ENCODE measurements at regions not wholly inside any gene's neighbourhood (a gene's known extent, or its start where the extent isn't known, plus 50 kb on each side); places are given as distances from the start of the nearest gene placed in this dataset.

DNA sequence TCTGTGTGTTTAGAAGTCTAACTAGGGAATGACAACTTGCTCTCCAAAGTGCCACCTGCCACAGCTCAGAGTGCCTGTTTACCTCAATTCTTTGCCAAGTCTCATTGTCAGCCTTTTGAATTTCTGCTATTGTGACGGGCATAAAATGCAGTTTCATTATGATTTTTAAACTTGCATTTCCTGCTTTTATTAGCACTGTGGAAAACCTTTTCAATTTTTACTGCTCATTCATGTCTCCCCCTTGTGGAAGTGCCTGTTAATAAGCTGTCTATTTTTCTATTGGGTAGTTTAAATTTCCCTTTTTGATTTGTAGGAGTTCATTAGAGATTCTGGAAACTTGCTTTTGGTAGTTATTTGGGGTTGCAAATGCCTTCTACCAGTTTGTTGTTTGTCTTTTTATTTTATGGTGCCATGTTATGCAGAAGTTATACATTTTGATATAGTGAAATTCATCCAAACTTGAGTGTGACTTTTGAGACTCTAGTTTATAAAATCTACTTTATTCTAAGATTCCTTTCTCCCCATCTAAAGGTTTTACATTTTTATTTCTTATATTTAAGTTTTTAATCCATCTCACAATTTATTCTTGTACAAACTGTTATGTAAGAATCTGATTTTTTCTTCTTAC, 53.9 kb upstream of the FRMD4B start:
- no peak for FAIRE-seq

DNA sequence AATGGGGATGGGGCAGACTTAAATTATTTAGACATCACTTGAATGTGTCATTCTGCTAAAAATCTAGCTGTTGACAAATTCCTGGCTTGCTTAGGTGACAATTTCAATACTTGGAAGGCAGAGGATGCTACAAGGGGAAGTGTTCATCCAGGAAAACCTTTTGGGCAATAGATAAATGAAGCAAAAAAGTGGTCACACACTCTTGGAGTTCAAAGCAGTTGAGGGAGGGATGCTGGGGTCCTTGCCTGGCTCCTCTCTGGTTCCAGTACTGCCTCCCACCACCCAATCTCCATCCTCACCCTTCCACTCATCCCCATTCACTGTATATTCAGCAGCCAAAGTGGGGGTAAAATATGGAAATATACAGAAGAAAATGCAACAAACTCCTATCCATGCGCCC, 52.6 kb upstream of the FRMD4B start:
- no peak for FAIRE-seq

DNA sequence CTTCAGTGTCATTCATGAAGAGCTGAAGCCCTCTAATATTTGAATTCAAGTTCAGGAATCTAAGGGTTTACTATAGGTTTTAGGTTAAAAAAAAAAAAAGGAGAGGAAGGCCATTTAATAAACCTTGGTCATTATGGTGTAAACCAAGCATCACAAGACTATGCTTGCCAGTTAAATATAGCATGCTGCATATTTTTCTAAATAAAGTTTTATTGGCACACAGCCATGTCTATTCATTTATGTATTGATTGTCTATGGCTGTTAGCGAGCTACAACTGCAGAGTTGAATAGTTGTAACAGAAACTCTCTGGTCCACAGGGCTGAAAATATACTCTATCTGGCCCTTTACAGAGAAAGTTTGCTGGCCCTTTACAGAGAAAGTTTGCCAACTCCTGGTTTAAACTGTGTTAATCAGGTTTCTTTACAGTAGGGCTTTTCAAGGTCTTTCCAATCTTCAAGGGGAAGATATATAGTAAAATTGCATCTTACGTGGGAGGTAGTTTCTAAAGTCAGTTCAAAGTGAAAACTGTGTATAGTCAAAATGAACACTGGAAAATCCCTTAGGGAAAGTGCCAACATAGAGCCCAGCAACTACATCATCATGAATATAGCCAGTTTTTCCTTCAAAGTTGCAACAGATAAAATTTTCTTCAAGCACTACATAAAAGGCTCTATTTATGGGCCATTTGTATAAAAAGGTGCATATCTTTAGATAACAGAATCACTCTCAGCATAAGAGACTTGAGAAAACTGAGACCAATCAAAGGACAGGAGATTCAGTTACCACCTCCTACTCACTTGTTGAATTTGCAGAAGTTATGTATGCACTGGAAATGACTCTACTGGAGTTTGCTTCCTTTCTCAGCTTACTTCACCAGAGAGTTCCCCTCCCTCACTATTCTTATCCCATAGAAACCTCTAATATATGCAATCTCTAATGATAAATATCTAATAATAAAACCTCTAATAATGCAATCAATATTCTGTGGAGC, 49.7 kb upstream of the FRMD4B start:
- no peak for FAIRE-seq
